Mammary epithelial cell (primary cell): ENCODE measurements at regions not wholly inside any gene's neighbourhood (a gene's known extent, or its start where the extent isn't known, plus 50 kb on each side); places are given as distances from the start of the nearest gene placed in this dataset.

Source experiments
- CTCF ChIP-seq, 2 donors: IDR thresholded peaks in 1 of 2; conservative IDR thresholded peaks in 1 of 2; 2 replicates each; pipeline ENCODE4 v1.5.1; 2011 to 2012; ENCODE audit warnings: inconsistent platforms in 2 of 2, low read length in 2 of 2, mild to moderate bottlenecking in 2 of 2, control low read depth in 1 of 2, low read depth in 1 of 2; ENCODE audit not compliant: insufficient read depth in 1 of 2; ENCODE audit errors: extremely low read depth in 1 of 2
- EZH2 ChIP-seq: IDR thresholded peaks from 2 replicates; pipeline ENCODE4 v1.6.1; 2012; ENCODE audit warnings: low read length, inconsistent platforms, borderline replicate concordance

DNA sequence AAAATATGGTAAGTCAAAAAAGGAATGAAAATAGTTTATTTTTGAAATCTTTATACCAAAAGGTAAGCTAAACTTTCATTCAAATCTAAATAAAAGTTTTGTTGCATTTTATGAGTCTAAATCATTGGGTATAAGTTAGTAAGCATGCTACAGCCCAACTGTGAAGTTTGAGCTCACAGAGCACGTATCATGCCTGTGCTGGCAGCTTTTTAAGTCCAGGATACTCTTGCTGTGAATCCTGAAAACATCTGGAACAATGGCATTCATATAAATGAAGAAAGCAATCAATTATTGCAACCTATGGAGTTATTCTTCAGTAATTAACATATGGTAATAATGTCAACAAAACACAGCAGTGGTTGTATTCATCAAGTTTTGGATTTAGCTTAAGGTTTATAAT, 656.9 kb downstream of the RFPL4B start:
- no peak for TF ChIP-seq EZH2
- TF ChIP-seq CTCF (conservative IDR thresholded peaks at IDR 0.05 in 1 of 2, IDR thresholded peaks at IDR 0.05 in 1 of 2; ENCODE audit: extremely low read depth in 1 of 2, insufficient read depth in 1 of 2, low read depth in 1 of 2, low read length in 2 of 2), result no peak
